Nephron (organoid): ENCODE measurements at regions not wholly inside any gene's neighbourhood (a gene's known extent, or its start where the extent isn't known, plus 50 kb on each side); places are given as distances from the start of the nearest gene placed in this dataset.

Experiments
- H3K27ac Mint-ChIP-seq, 3 experiments: 2 replicates each; pipeline ENCODE4 v1.8.0; 2020; ENCODE audit warnings: mixed read lengths in 3 of 3, mild to moderate bottlenecking in 2 of 3, moderate library complexity in 1 of 3
- H3K27me3 Mint-ChIP-seq: 2 replicates; pipeline ENCODE4 v1.8.0; 2021; ENCODE audit warnings: low read depth, mild to moderate bottlenecking, moderate library complexity, mixed read lengths
- H3K36me3 Mint-ChIP-seq: 2 replicates; pipeline ENCODE4 v1.8.0; 2020; ENCODE audit warnings: low read depth, mixed read lengths
- H3K4me1 Mint-ChIP-seq: 2 replicates; pipeline ENCODE4 v1.8.0; 2020; ENCODE audit warnings: mixed read lengths
- H3K4me3 Mint-ChIP-seq, 3 experiments: 2 replicates each; pipeline ENCODE4 v1.8.0; 2020; ENCODE audit warnings: mild to moderate bottlenecking in 3 of 3, mixed read lengths in 3 of 3, moderate library complexity in 2 of 3
- H3K9me3 Mint-ChIP-seq: 2 replicates; pipeline ENCODE4 v1.8.0; 2020; ENCODE audit warnings: mixed read lengths
- CTCF ChIP-seq, 3 experiments: fragments of 200-600 bp; sonication (generic); IDR thresholded peaks; one replicate each; pipeline ENCODE4 v1.5.0; 2021; ENCODE audit warnings: antibody characterized with exemption in 3 of 3; ENCODE audit not compliant: unreplicated experiment in 3 of 3

DNA sequence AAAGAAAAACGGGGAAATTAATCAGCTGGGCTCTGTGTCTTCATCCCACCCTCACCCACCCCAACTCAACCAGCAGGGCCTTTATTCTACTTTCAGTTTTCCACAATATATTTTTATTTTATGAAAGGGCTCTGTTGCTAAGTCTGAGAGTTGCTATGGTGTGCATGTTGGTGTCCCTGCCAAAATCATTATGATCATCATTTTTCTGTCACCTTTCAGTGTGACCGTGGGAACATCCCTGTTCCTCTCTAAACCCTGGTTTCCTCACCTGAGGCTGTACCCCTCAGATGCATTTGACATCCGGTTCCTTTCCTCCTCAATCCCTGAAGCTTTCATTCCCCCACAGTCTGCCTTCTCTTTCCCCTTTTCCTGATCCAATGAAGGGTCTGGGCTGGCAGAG lies 180.5 kb downstream of the ZFP36L2 start:
- TF ChIP-seq CTCF (IDR thresholded peaks at IDR 0.05; ENCODE audit: unreplicated experiment in 3 of 3): no peak
- H3K27ac Mint-ChIP-seq: peak overlapping the region; percentile 97 to 98 (median 98)
- H3K27me3 Mint-ChIP-seq: peaks cover 6% of the 10 kb centered on the region
- H3K9me3 Mint-ChIP-seq: no peaks in the 10 kb centered on the region
- peaks cover 79% of the 10 kb centered on the region for H3K4me1 Mint-ChIP-seq
- no peaks in the 10 kb centered on the region for H3K36me3 Mint-ChIP-seq
- H3K4me3 Mint-ChIP-seq: no peak overlapping the region

DNA sequence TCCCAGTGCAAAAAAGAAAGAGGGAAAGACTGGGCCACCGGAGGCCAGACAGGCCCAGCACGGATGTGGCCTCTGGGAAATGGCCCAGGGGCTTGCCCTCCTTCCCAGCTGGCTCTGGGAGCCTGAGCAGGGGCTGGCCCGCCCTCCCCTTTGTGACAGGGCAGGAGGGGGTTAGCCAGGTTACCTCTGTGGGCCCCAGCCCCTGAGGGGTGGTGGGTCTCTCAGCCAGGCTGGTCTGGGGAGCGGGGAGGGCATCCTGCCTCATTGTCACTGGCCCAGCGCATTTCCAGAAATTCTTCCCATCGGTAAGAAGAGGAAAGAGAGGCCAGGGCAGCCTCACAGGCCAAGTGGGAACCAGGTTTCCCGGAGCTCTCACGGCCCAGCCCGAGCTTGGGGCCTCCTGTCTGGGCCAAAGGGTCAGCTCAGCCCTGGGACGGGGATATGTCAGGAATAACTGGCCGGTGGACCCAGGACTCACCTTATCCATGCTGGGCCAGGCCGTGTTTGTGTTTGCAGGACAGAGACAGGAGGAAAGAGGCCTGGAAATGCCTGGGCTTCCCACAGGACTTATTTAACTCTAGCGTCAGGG lies 182.2 kb downstream of the ZFP36L2 start:
- no peak overlapping the region for H3K4me3 Mint-ChIP-seq
- H3K27ac Mint-ChIP-seq: peak overlapping the region; percentile 97 to 99 (median 98)
- H3K36me3 Mint-ChIP-seq: no peaks in the 10 kb centered on the region
- peaks cover 6% of the 10 kb centered on the region for H3K27me3 Mint-ChIP-seq
- no peak for TF ChIP-seq CTCF (IDR thresholded peaks at IDR 0.05; ENCODE audit: unreplicated experiment in 3 of 3)
- peaks cover 77% of the 10 kb centered on the region for H3K4me1 Mint-ChIP-seq
- H3K9me3 Mint-ChIP-seq: no peaks in the 10 kb centered on the region

GRCh38 chr2:43043553-43043870 lies 182.9 kb downstream of the ZFP36L2 start:
- no peaks in the 10 kb centered on the region for H3K9me3 Mint-ChIP-seq
- H3K4me1 Mint-ChIP-seq: peaks cover 79% of the 10 kb centered on the region
- peaks cover under 1% of the 10 kb centered on the region for H3K27me3 Mint-ChIP-seq
- no peak for TF ChIP-seq CTCF (IDR thresholded peaks at IDR 0.05; ENCODE audit: unreplicated experiment in 3 of 3)
- H3K27ac Mint-ChIP-seq: peak overlapping the region; percentile 95 to 99 (median 97)
- no peak overlapping the region for H3K4me3 Mint-ChIP-seq
- no peaks in the 10 kb centered on the region for H3K36me3 Mint-ChIP-seq

- Mint-ChIP-seq H3K27ac (peak overlapping the region; percentile 95 to 99 (median 97)), H3K36me3 (no peaks in the 10 kb centered on the region), H3K4me3 (peak overlapping the region in 2 of 3 experiments; percentile 15 to 43), H3K4me1 (peaks cover 76% of the 10 kb centered on the region), H3K27me3 (no peaks in the 10 kb centered on the region), H3K9me3 (no peaks in the 10 kb centered on the region)
- TF ChIP-seq CTCF (IDR thresholded peaks at IDR 0.05; ENCODE audit: unreplicated experiment in 3 of 3): no peak
Observed at GRCh38 chr2:43041661-43042360, 184.6 kb downstream of the ZFP36L2 start.

- Mint-ChIP-seq H3K9me3 (no peaks in the 10 kb centered on the region), H3K4me3 (no peak overlapping the region), H3K36me3 (no peaks in the 10 kb centered on the region), H3K27me3 (no peaks in the 10 kb centered on the region), H3K27ac (peak overlapping the region; percentile 95 to 99 (median 97)), H3K4me1 (peaks cover 74% of the 10 kb centered on the region)
- TF ChIP-seq CTCF (IDR thresholded peaks at IDR 0.05; ENCODE audit: unreplicated experiment in 3 of 3): no peak
Observed at GRCh38 chr2:43041173-43041591, 185.2 kb downstream of the ZFP36L2 start.
